SK-N-SH treated with all-trans-retinoic acid at 6 μM for 48 hours (cell line): ENCODE measurements at regions not wholly inside any gene's neighbourhood (a gene's known extent, or its start where the extent isn't known, plus 50 kb on each side); places are given as distances from the start of the nearest gene placed in this dataset.

Experiments
- CSDC2 ChIP-seq: fragments of 250-450 bp; sonication (Bioruptor Pico); IDR thresholded peaks from 2 replicates; pipeline ENCODE4 v1.5.0; 2020; ENCODE audit warnings: mild to moderate bottlenecking, moderate library complexity
- ESRRG ChIP-seq: fragments of 250-450 bp; sonication (Bioruptor Pico); IDR thresholded peaks from 2 replicates; pipeline ENCODE4 v1.6.1; 2021; ENCODE audit warnings: mild to moderate bottlenecking
- TCF4 ChIP-seq: fragments of 250-450 bp; sonication (Bioruptor Pico); IDR thresholded peaks from 2 replicates; pipeline ENCODE4 v1.8.0; 2021; ENCODE audit warnings: mild to moderate bottlenecking, moderate library complexity, borderline replicate concordance
- ZC3H10 ChIP-seq: fragments of 250-450 bp; sonication (Bioruptor Pico); IDR thresholded peaks from 2 replicates; pipeline ENCODE4 v1.5.1; 2021; ENCODE audit warnings: mild to moderate bottlenecking, moderate library complexity
- ZFP3 ChIP-seq: fragments of 250-450 bp; sonication (Bioruptor Pico); IDR thresholded peaks from 2 replicates; pipeline ENCODE4 v1.5.0; 2020; ENCODE audit warnings: mild to moderate bottlenecking, moderate library complexity
- ZNF565 ChIP-seq: fragments of 450-650 bp; formaldehyde crosslinking; conservative IDR thresholded peaks from 2 replicates; pipeline ENCODE4 v1.5.0; 2020; ENCODE audit warnings: low read depth, mild to moderate bottlenecking, moderate library complexity
- TF ChIP-seq, protein P1 (sequence below): fragments of 250-450 bp; sonication (Bioruptor Pico); IDR thresholded peaks from 2 replicates; pipeline ENCODE4 v1.5.0; 2020; ENCODE audit warnings: mild to moderate bottlenecking, moderate library complexity
- TF ChIP-seq, protein P2 (sequence below): fragments of 250-450 bp; sonication (Bioruptor Pico); IDR thresholded peaks from 2 replicates; pipeline ENCODE4 v1.8.0; 2020; ENCODE audit warnings: mild to moderate bottlenecking, moderate library complexity, borderline replicate concordance
- TF ChIP-seq, protein P3 (sequence below): fragments of 250-450 bp; sonication (Bioruptor Pico); IDR thresholded peaks from 2 replicates; pipeline ENCODE4 v1.5.1; 2020; ENCODE audit warnings: low read depth, mild to moderate bottlenecking, moderate library complexity

DNA sequence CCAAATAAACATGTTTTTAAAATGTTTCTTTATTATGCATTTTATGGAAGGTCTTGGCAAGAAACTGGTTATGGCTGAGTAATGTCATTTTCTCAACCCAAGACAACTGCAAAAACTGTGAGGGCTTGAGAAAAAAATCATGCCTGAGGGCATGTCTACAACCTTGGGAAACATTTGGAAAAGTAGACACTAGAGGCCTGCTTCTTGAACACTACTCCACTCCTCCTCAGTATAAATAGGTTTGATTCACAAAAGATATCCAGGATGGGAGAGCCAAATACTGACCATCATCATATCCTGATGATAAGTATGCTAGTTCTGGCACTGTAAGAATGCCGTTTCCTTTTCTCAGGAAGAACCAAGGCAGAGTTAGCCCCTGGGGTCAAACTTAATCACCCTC lies 71.1 kb downstream of the OSR1 start:
- TF ChIP-seq ZFP3 (CRISPR knock-in tag) (no peak), CSDC2 (no peak), TCF4 (no peak), ZNF565 (CRISPR knock-in tag) (no peak), ESRRG (CRISPR knock-in tag) (no peak), ZC3H10 (CRISPR knock-in tag) (no peak)
- TF ChIP-seq, protein P1, sequence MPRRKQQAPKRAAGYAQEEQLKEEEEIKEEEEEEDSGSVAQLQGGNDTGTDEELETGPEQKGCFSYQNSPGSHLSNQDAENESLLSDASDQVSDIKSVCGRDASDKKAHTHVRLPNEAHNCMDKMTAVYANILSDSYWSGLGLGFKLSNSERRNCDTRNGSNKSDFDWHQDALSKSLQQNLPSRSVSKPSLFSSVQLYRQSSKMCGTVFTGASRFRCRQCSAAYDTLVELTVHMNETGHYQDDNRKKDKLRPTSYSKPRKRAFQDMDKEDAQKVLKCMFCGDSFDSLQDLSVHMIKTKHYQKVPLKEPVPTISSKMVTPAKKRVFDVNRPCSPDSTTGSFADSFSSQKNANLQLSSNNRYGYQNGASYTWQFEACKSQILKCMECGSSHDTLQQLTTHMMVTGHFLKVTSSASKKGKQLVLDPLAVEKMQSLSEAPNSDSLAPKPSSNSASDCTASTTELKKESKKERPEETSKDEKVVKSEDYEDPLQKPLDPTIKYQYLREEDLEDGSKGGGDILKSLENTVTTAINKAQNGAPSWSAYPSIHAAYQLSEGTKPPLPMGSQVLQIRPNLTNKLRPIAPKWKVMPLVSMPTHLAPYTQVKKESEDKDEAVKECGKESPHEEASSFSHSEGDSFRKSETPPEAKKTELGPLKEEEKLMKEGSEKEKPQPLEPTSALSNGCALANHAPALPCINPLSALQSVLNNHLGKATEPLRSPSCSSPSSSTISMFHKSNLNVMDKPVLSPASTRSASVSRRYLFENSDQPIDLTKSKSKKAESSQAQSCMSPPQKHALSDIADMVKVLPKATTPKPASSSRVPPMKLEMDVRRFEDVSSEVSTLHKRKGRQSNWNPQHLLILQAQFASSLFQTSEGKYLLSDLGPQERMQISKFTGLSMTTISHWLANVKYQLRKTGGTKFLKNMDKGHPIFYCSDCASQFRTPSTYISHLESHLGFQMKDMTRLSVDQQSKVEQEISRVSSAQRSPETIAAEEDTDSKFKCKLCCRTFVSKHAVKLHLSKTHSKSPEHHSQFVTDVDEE, result no peak
- TF ChIP-seq, protein P2, sequence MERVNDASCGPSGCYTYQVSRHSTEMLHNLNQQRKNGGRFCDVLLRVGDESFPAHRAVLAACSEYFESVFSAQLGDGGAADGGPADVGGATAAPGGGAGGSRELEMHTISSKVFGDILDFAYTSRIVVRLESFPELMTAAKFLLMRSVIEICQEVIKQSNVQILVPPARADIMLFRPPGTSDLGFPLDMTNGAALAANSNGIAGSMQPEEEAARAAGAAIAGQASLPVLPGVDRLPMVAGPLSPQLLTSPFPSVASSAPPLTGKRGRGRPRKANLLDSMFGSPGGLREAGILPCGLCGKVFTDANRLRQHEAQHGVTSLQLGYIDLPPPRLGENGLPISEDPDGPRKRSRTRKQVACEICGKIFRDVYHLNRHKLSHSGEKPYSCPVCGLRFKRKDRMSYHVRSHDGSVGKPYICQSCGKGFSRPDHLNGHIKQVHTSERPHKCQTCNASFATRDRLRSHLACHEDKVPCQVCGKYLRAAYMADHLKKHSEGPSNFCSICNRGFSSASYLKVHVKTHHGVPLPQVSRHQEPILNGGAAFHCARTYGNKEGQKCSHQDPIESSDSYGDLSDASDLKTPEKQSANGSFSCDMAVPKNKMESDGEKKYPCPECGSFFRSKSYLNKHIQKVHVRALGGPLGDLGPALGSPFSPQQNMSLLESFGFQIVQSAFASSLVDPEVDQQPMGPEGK (CRISPR knock-in tag), result no peak
- TF ChIP-seq, protein P3, sequence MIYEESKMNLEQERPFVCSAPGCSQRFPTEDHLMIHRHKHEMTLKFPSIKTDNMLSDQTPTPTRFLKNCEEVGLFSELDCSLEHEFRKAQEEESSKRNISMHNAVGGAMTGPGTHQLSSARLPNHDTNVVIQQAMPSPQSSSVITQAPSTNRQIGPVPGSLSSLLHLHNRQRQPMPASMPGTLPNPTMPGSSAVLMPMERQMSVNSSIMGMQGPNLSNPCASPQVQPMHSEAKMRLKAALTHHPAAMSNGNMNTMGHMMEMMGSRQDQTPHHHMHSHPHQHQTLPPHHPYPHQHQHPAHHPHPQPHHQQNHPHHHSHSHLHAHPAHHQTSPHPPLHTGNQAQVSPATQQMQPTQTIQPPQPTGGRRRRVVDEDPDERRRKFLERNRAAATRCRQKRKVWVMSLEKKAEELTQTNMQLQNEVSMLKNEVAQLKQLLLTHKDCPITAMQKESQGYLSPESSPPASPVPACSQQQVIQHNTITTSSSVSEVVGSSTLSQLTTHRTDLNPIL (CRISPR knock-in tag), result no peak
